Body of pancreas (tissue), 4 donors: ENCODE measurements at regions not wholly inside any gene's neighbourhood (a gene's known extent, or its start where the extent isn't known, plus 50 kb on each side); places are given as distances from the start of the nearest gene placed in this dataset.

Experiments
- POLR2A ChIP-seq, 3 donors: fragments of 450-650 bp; IDR thresholded peaks; one replicate each; pipeline ENCODE4 v1.6.1; 2016; ENCODE audit warnings: antibody characterized with exemption in 3 of 3, mild to moderate bottlenecking in 2 of 3
- TF ChIP-seq, protein P1 (sequence below), 7 experiments: fragments of 450-650 bp in 4 of 7; fragments of 200-600 bp in 3 of 7; sonication (generic) in 3 of 7; IDR thresholded peaks; one replicate each; pipeline ENCODE4 v1.5.1; 2016 to 2019; ENCODE audit warnings: antibody characterized with exemption in 7 of 7

DNA sequence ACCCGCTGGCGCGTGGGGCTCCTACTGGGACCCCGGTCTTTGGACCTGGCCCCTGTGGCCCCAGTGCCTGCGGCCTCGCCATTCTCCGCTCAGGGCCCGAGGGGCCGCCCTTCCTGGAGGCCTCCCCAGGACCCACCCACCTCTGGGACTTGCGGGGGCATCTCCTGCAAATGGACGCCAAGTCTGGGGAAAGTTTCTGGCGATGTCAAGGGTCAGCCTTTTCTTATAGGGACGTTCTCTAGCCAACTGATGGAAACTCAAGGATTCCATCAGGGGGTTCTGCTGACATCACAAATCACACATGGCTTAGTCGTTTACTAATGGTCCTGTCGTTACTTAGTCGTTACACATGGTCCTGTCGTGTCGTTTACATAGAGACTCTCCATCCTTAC is 57.7 kb upstream of the RHOBTB1 start:
- TF ChIP-seq POLR2A (IDR thresholded peaks at IDR 0.05), result no peak
- TF ChIP-seq, protein P1, sequence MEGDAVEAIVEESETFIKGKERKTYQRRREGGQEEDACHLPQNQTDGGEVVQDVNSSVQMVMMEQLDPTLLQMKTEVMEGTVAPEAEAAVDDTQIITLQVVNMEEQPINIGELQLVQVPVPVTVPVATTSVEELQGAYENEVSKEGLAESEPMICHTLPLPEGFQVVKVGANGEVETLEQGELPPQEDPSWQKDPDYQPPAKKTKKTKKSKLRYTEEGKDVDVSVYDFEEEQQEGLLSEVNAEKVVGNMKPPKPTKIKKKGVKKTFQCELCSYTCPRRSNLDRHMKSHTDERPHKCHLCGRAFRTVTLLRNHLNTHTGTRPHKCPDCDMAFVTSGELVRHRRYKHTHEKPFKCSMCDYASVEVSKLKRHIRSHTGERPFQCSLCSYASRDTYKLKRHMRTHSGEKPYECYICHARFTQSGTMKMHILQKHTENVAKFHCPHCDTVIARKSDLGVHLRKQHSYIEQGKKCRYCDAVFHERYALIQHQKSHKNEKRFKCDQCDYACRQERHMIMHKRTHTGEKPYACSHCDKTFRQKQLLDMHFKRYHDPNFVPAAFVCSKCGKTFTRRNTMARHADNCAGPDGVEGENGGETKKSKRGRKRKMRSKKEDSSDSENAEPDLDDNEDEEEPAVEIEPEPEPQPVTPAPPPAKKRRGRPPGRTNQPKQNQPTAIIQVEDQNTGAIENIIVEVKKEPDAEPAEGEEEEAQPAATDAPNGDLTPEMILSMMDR (IDR thresholded peaks at IDR 0.05), result no peak
